ENCODE measurements at regions not wholly inside any gene's neighbourhood (a gene's known extent, or its start where the extent isn't known, plus 50 kb on each side); places are given as distances from the start of the nearest gene placed in this dataset.

- WGBS, 2 donors: 71 to 85% methylated on average over 5 to 6 of the region's 6 CpGs
- H3K9me3 ChIP-seq: peaks cover 0 to 8% (median 0%) of the 10 kb centered on the region in 3 donors
- intact Hi-C loops (cut with DNase I): no loop called here
- no peaks in the 10 kb centered on the region for H3K36me3 ChIP-seq (replicated peaks in 1 of 2; ENCODE audit: insufficient read depth in 1 of 2, low read depth in 2 of 2)
- TF ChIP-seq CTCF (IDR thresholded peaks at IDR 0.05) (no peak), POLR2A (IDR thresholded peaks at IDR 0.05) (no peak)
- no peak for DNase-seq
- no peak overlapping the region for H3K27ac ChIP-seq
- no peak for ATAC-seq
- no peaks in the 10 kb centered on the region for H3K4me1 ChIP-seq
- no peak overlapping the region for H3K4me3 ChIP-seq
- H3K27me3 ChIP-seq: no peaks in the 10 kb centered on the region
Measured at GRCh38 chr2:239760596-239760995, 264.5 kb downstream of the NDUFA10 start.

GRCh38 chr2:239758279-239758877 lies 266.8 kb downstream of the NDUFA10 start:
- no peak for ATAC-seq
- WGBS, 2 donors: 39 to 46% methylated on average over 18 of the region's 18 CpGs

GRCh38 chr2:239756790-239757760 lies 268.1 kb downstream of the NDUFA10 start:
- 50 to 53% methylated on average over 29 of the region's 31 CpGs for WGBS, 2 donors
- DNase-seq (no peak), ATAC-seq (no peak)
- no peak overlapping the region for H3K4me3 ChIP-seq
- no peaks in the 10 kb centered on the region for H3K4me1 ChIP-seq
- H3K27me3 ChIP-seq: no peaks in the 10 kb centered on the region
- H3K27ac ChIP-seq: no peak overlapping the region
- peaks cover 0 to 8% (median 0%) of the 10 kb centered on the region in 3 donors for H3K9me3 ChIP-seq
- H3K36me3 ChIP-seq (replicated peaks in 1 of 2; ENCODE audit: insufficient read depth in 1 of 2, low read depth in 2 of 2): no peaks in the 10 kb centered on the region
- intact Hi-C loops (cut with DNase I): no loop called here
- TF ChIP-seq CTCF (IDR thresholded peaks at IDR 0.05): no peak
- TF ChIP-seq POLR2A (IDR thresholded peaks at IDR 0.05): no peak

More at GRCh38 chr2:239758279-239758877, 266.8 kb downstream of the NDUFA10 start:
- Histone ChIP-seq H3K27me3 (no peaks in the 10 kb centered on the region), H3K27ac (no peak overlapping the region), H3K4me3 (no peak overlapping the region), H3K9me3 (peaks cover 0 to 8% (median 0%) of the 10 kb centered on the region in 3 donors), H3K36me3 (replicated peaks in 1 of 2; ENCODE audit: insufficient read depth in 1 of 2, low read depth in 2 of 2) (no peaks in the 10 kb centered on the region), H3K4me1 (no peaks in the 10 kb centered on the region)
- intact Hi-C loops (cut with DNase I): no loop called here
- TF ChIP-seq POLR2A (IDR thresholded peaks at IDR 0.05) (no peak), CTCF (IDR thresholded peaks at IDR 0.05) (no peak)
- no peak for DNase-seq

GRCh38 chr2:239756031-239756789 lies 268.9 kb downstream of the NDUFA10 start:
- no peak overlapping the region for H3K4me3 ChIP-seq
- DNase-seq: no peak
- intact Hi-C loops (cut with DNase I): no loop called here
- no peak overlapping the region for H3K27ac ChIP-seq
- H3K9me3 ChIP-seq: peaks cover 0 to 8% (median 0%) of the 10 kb centered on the region in 3 donors
- ATAC-seq: no peak
- TF ChIP-seq CTCF (IDR thresholded peaks at IDR 0.05): no peak
- TF ChIP-seq POLR2A (IDR thresholded peaks at IDR 0.05): no peak
- 63 to 64% methylated on average over 10 of the region's 10 CpGs for WGBS, 2 donors
- H3K27me3 ChIP-seq: no peaks in the 10 kb centered on the region
- H3K4me1 ChIP-seq: no peaks in the 10 kb centered on the region
- H3K36me3 ChIP-seq (replicated peaks in 1 of 2; ENCODE audit: insufficient read depth in 1 of 2, low read depth in 2 of 2): no peaks in the 10 kb centered on the region
